DND-41 (cell line): ENCODE measurements at regions not wholly inside any gene's neighbourhood (a gene's known extent, or its start where the extent isn't known, plus 50 kb on each side); places are given as distances from the start of the nearest gene placed in this dataset.

Experiments
- ATAC-seq: fragments of 200-7000 bp; cut with Tn5 transposase; 3 replicates; pipeline ENCODE4 v1.9.1; 2021; ENCODE audit warnings: low read depth; ENCODE audit not compliant: insufficient read depth
- DNase-seq: peaks from one replicate; pipeline ENCODE4 v3.0.0-alpha.2; 2020
- H2AFZ ChIP-seq: 2 replicates; pipeline ENCODE4 v1.6.0; 2012; ENCODE audit warnings: low read depth, low read length
- H3K27ac ChIP-seq: 2 replicates; pipeline ENCODE4 v1.5.1; 2012; ENCODE audit warnings: low read length, inconsistent platforms
- H3K27me3 ChIP-seq: fragments of 200-600 bp; sonication (generic); 2 replicates; pipeline ENCODE4 v1.6.0; 2012; ENCODE audit warnings: low read length, mild to moderate bottlenecking, inconsistent platforms; ENCODE audit not compliant: insufficient read depth, poor library complexity
- H3K36me3 ChIP-seq: 2 replicates; pipeline ENCODE4 v1.5.1; 2012; ENCODE audit warnings: low read length, inconsistent platforms; ENCODE audit not compliant: insufficient read depth
- H3K4me1 ChIP-seq: 2 replicates; pipeline ENCODE4 v1.5.1; 2012; ENCODE audit warnings: mild to moderate bottlenecking, low read length; ENCODE audit not compliant: insufficient read depth
- H3K4me2 ChIP-seq: 2 replicates; pipeline ENCODE4 v1.6.0; 2012; ENCODE audit warnings: mild to moderate bottlenecking, moderate library complexity, low read length, inconsistent platforms; ENCODE audit not compliant: insufficient read depth
- H3K4me3 ChIP-seq, 2 experiments: fragments of 200-600 bp in 1 of 2; shearing (Covaris generic) in 1 of 2; 2 replicates each; pipeline ENCODE4 v1.5.1; 2012 to 2016; ENCODE audit warnings: inconsistent platforms in 2 of 2, low read length in 2 of 2, mild to moderate bottlenecking in 2 of 2, low read depth in 1 of 2, moderate library complexity in 1 of 2
- H3K79me2 ChIP-seq: 2 replicates; pipeline ENCODE4 v1.6.0; 2012; ENCODE audit warnings: low read length, inconsistent platforms; ENCODE audit not compliant: insufficient read depth
- H3K9ac ChIP-seq: 2 replicates; pipeline ENCODE4 v1.6.0; 2012; ENCODE audit warnings: low read depth, mild to moderate bottlenecking, inconsistent platforms, low read length, moderate library complexity
- H3K9me3 ChIP-seq: 2 replicates; pipeline ENCODE4 v1.5.1; 2012; ENCODE audit warnings: low read length, moderate library complexity, mild to moderate bottlenecking, inconsistent platforms; ENCODE audit not compliant: insufficient read depth, severe bottlenecking
- H4K20me1 ChIP-seq: 2 replicates; pipeline ENCODE4 v1.6.0; 2012; ENCODE audit warnings: low read length; ENCODE audit not compliant: insufficient read depth
- EZH2 ChIP-seq: IDR thresholded peaks from 3 replicates; pipeline ENCODE4 v1.6.1; 2012; ENCODE audit warnings: borderline replicate concordance, low read depth, mild to moderate bottlenecking, moderate library complexity, low read length, inconsistent platforms; ENCODE audit not compliant: severe bottlenecking
- TF ChIP-seq, protein P1 (sequence below): IDR thresholded peaks from 2 replicates; pipeline ENCODE4 v1.5.1; 2012; ENCODE audit warnings: borderline replicate concordance, low read length, moderate library complexity, mild to moderate bottlenecking; ENCODE audit not compliant: poor library complexity, severe bottlenecking; ENCODE audit errors: extremely low read depth

DNA sequence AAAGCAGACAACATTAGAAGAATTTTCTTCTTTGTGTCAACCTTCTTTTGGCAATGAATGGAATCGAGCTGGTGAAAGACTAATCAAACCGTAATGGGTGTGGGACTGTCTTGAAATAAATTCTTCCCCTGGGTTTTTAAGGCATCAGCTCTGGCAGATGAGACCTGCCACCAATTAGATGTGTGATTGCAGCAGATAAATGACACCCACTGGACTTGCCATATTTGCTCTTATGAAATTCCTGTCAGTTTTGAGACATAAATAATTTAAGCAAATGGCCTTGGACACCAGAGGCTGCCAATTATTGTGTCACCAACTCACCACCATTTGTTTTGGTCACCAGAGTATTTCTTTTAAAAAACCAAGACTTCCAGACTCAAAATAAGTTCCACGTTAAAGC, 135.9 kb upstream of the RGMB start:
- H3K9me3 ChIP-seq: no peaks in the 10 kb centered on the region
- H3K27me3 ChIP-seq: no peaks in the 10 kb centered on the region
- H3K4me3 ChIP-seq: no peak overlapping the region
- no peaks in the 10 kb centered on the region for H3K36me3 ChIP-seq
- peaks cover 3% of the 10 kb centered on the region; the same call in 1 of the 2 replicates for H3K4me1 ChIP-seq
- no peak overlapping the region for H3K27ac ChIP-seq
- ATAC-seq (no peak), DNase-seq (no peak)
- H3K9ac ChIP-seq: no peak overlapping the region
- no peak overlapping the region for H2AFZ ChIP-seq
- H3K79me2 ChIP-seq: no peaks in the 10 kb centered on the region
- TF ChIP-seq, protein P1, sequence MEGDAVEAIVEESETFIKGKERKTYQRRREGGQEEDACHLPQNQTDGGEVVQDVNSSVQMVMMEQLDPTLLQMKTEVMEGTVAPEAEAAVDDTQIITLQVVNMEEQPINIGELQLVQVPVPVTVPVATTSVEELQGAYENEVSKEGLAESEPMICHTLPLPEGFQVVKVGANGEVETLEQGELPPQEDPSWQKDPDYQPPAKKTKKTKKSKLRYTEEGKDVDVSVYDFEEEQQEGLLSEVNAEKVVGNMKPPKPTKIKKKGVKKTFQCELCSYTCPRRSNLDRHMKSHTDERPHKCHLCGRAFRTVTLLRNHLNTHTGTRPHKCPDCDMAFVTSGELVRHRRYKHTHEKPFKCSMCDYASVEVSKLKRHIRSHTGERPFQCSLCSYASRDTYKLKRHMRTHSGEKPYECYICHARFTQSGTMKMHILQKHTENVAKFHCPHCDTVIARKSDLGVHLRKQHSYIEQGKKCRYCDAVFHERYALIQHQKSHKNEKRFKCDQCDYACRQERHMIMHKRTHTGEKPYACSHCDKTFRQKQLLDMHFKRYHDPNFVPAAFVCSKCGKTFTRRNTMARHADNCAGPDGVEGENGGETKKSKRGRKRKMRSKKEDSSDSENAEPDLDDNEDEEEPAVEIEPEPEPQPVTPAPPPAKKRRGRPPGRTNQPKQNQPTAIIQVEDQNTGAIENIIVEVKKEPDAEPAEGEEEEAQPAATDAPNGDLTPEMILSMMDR: no peak
- no peak for TF ChIP-seq EZH2
- H4K20me1 ChIP-seq: no peaks in the 10 kb centered on the region
- no peak overlapping the region for H3K4me2 ChIP-seq

DNA sequence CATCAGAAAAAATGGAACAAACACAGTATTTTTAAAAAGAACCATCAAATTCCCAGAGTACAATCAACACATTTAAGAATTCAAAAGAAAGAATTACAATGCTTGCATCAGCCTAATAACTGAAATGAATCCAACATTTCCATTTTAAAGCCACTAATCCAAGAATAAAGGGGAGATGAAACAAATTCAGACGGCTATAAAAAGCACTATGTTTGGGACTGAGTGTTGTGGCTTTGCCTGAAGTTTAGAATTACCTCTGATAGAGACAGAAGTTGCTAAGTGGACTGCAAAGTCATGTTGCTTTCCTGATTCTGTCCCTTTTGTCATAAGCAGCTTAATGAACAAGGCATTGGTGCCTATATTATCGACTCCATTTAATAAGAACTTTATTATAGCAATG, 135.4 kb upstream of the RGMB start:
- Histone ChIP-seq H3K27me3 (no peaks in the 10 kb centered on the region), H3K27ac (no peak overlapping the region), H3K79me2 (no peaks in the 10 kb centered on the region), H3K9me3 (no peaks in the 10 kb centered on the region), H3K4me3 (no peak overlapping the region), H3K9ac (no peak overlapping the region), H3K4me2 (no peak overlapping the region), H2AFZ (no peak overlapping the region), H3K4me1 (peaks cover 3% of the 10 kb centered on the region; the same call in 1 of the 2 replicates), H4K20me1 (no peaks in the 10 kb centered on the region), H3K36me3 (no peaks in the 10 kb centered on the region)
- no peak for TF ChIP-seq EZH2
- TF ChIP-seq, protein P1: no peak
- DNase-seq (no peak), ATAC-seq (no peak)

DNA sequence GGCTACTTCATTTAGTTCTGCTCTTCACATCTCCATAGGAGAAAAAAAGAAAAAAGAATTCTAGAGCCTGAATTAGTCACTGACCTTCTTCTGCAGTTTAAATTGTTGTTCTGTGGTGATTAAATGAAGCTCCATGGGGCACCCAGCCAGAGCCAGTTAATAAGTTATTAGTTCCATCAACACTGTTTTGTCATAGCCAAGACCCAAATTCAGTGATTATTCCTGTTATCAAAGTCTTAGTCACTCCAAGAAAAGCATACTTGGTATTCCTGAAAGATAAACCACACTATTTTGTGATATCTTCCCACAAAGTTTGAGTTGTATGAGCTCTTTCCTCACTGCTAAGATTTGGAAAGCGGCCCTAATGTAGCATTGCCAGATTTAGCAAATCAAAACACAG, 134.8 kb upstream of the RGMB start:
- Histone ChIP-seq H2AFZ (no peak overlapping the region), H3K4me3 (no peak overlapping the region)

More for the DNA sequence above, 134.8 kb upstream of the RGMB start:
- Histone ChIP-seq H3K4me1 (peaks cover 3% of the 10 kb centered on the region; the same call in 1 of the 2 replicates), H3K36me3 (no peaks in the 10 kb centered on the region), H3K9ac (no peak overlapping the region), H3K27ac (no peak overlapping the region), H3K4me2 (no peak overlapping the region), H3K9me3 (no peaks in the 10 kb centered on the region), H4K20me1 (no peaks in the 10 kb centered on the region), H3K79me2 (no peaks in the 10 kb centered on the region), H3K27me3 (no peaks in the 10 kb centered on the region)
- no peak for TF ChIP-seq EZH2
- TF ChIP-seq, protein P1: no peak
- ATAC-seq (no peak), DNase-seq (no peak)
